ENCODE measurements at regions not wholly inside any gene's neighbourhood (a gene's known extent, or its start where the extent isn't known, plus 50 kb on each side); places are given as distances from the start of the nearest gene placed in this dataset.

DNA sequence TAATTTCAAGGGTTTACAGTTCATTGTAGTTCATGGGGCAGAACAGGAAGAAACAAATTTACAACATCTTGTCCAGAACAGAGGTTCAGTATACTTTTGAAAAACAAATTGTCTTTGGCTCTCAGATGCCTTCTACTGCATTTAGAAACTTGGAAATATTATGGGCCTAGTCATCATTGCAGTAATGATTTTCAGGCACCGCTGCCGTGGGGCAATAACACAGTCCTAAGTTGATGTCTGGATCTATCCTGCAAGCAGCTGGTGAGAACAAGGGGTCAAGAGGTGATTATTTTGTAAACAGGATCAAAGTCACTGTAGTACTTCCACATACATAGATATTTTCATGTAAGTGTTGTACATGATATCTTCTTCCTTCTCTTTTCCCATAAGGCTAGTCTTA is 82.5 kb upstream of the CAST start:
- TF ChIP-seq, protein P1, sequence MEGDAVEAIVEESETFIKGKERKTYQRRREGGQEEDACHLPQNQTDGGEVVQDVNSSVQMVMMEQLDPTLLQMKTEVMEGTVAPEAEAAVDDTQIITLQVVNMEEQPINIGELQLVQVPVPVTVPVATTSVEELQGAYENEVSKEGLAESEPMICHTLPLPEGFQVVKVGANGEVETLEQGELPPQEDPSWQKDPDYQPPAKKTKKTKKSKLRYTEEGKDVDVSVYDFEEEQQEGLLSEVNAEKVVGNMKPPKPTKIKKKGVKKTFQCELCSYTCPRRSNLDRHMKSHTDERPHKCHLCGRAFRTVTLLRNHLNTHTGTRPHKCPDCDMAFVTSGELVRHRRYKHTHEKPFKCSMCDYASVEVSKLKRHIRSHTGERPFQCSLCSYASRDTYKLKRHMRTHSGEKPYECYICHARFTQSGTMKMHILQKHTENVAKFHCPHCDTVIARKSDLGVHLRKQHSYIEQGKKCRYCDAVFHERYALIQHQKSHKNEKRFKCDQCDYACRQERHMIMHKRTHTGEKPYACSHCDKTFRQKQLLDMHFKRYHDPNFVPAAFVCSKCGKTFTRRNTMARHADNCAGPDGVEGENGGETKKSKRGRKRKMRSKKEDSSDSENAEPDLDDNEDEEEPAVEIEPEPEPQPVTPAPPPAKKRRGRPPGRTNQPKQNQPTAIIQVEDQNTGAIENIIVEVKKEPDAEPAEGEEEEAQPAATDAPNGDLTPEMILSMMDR (IDR thresholded peaks at IDR 0.05; ENCODE audit: low read length), result no peak
- no peak for TF ChIP-seq EZH2 (IDR thresholded peaks at IDR 0.05; ENCODE audit: borderline replicate concordance, low read length)

Measured in OCI-LY1 (cell line).